Endometrium (tissue), 2 donors: ENCODE measurements at regions not wholly inside any gene's neighbourhood (a gene's known extent, or its start where the extent isn't known, plus 50 kb on each side); places are given as distances from the start of the nearest gene placed in this dataset.

Experiments used
- FAIRE-seq: peaks from 2 replicates; lab custom pipeline; 2012; peaks lifted over from hg19 to GRCh38; lab: Jason Lieb, UNC
- donor health status: control.
- donor health status: control.

- no peak for FAIRE-seq
Observed at GRCh38 chr12:93015871-93016751, 87.0 kb upstream of the EEA1 start.

GRCh38 chr12:93016752-93017350, 87.8 kb upstream of the EEA1 start:
- no peak for FAIRE-seq

- FAIRE-seq: no peak
Observed at GRCh38 chr12:93018610-93019009, 89.5 kb upstream of the EEA1 start.

GRCh38 chr12:93019212-93019927, 90.3 kb upstream of the EEA1 start:
- no peak for FAIRE-seq

GRCh38 chr12:93019975-93020630, 91.0 kb upstream of the EEA1 start:
- FAIRE-seq: no peak

GRCh38 chr12:93020631-93021597, 91.8 kb upstream of the EEA1 start:
- FAIRE-seq: no peak

GRCh38 chr12:93022603-93023340, 93.7 kb upstream of the EEA1 start:
- no peak for FAIRE-seq

GRCh38 chr12:93025145-93026103, 96.3 kb upstream of the EEA1 start:
- FAIRE-seq: no peak

- no peak for FAIRE-seq
Observed at GRCh38 chr12:93027041-93027440, 97.9 kb upstream of the EEA1 start.

- FAIRE-seq: no peak
Observed at GRCh38 chr12:93029091-93029490, 100.0 kb upstream of the EEA1 start.

GRCh38 chr12:93031028-93031427, 101.9 kb upstream of the EEA1 start:
- no peak for FAIRE-seq

GRCh38 chr12:93032758-93033157, 103.7 kb upstream of the EEA1 start:
- no peak for FAIRE-seq

GRCh38 chr12:93033948-93034347, 104.9 kb upstream of the EEA1 start:
- FAIRE-seq: no peak

- FAIRE-seq: no peak
Observed at GRCh38 chr12:93039062-93039461, 110.0 kb upstream of the EEA1 start.

GRCh38 chr12:93039930-93040329, 110.8 kb upstream of the EEA1 start:
- no peak for FAIRE-seq

- no peak for FAIRE-seq
Observed at GRCh38 chr12:93040367-93040766, 111.3 kb upstream of the EEA1 start.

GRCh38 chr12:93041416-93041815, 112.3 kb upstream of the EEA1 start:
- no peak for FAIRE-seq

GRCh38 chr12:93042283-93042682, 113.2 kb upstream of the EEA1 start:
- no peak for FAIRE-seq

- FAIRE-seq: no peak
Observed at GRCh38 chr12:93042684-93043083, 113.6 kb upstream of the EEA1 start.
